ENCODE measurements at regions not wholly inside any gene's neighbourhood (a gene's known extent, or its start where the extent isn't known, plus 50 kb on each side); places are given as distances from the start of the nearest gene placed in this dataset.
"Not testable (repeated sequence)": the region's sequence is repeated elsewhere in the genome, so short reads cannot be mapped to it uniquely, and the experiment has no call there.

- H3K27me3 ChIP-seq (ENCODE audit: insufficient read depth, poor library complexity, severe bottlenecking): peaks cover 7% of the 10 kb centered on the region
- no peak overlapping the region for H3K4me3 ChIP-seq (replicated peaks; ENCODE audit: insufficient read depth, low read length)
- no peak overlapping the region for H3K27ac ChIP-seq (replicated peaks)
- no peak for DNase-seq (ENCODE audit: low read depth in 1 of 2, low spot score in 1 of 2)
- TF ChIP-seq SPI1 (IDR thresholded peaks at IDR 0.05; ENCODE audit: borderline replicate concordance, low read depth) (no peak), GABPA (IDR thresholded peaks at IDR 0.05; ENCODE audit: low read depth) (no peak), REST (IDR thresholded peaks at IDR 0.05; ENCODE audit: insufficient replicate concordance, low read depth) (no peak), POLR2AphosphoS5 (IDR thresholded peaks at IDR 0.05; ENCODE audit: low read depth) (no peak), CTCF (IDR thresholded peaks at IDR 0.05; ENCODE audit: insufficient read depth, low read length) (no peak)
Observed at GRCh38 chr2:67329951-67330350, 67.2 kb upstream of the ETAA1 start.

- DNase-seq (ENCODE audit: low read depth in 1 of 2, low spot score in 1 of 2); H3K4me3 ChIP-seq (replicated peaks; ENCODE audit: insufficient read depth, low read length); H3K27me3 ChIP-seq (ENCODE audit: insufficient read depth, poor library complexity, severe bottlenecking); H3K27ac ChIP-seq (replicated peaks): not testable (repeated sequence)
Observed at GRCh38 chr2:67331419-67332086, 65.6 kb upstream of the ETAA1 start.

GRCh38 chr2:67337903-67338302 is 59.2 kb upstream of the ETAA1 start:
- Histone ChIP-seq H3K27me3 (ENCODE audit: insufficient read depth, poor library complexity, severe bottlenecking) (no peaks in the 10 kb centered on the region), H3K27ac (replicated peaks) (no peak overlapping the region), H3K4me3 (replicated peaks; ENCODE audit: insufficient read depth, low read length) (no peak overlapping the region)
- TF ChIP-seq POLR2AphosphoS5 (IDR thresholded peaks at IDR 0.05; ENCODE audit: low read depth) (no peak), GABPA (IDR thresholded peaks at IDR 0.05; ENCODE audit: low read depth) (no peak), REST (IDR thresholded peaks at IDR 0.05; ENCODE audit: insufficient replicate concordance, low read depth) (no peak), SPI1 (IDR thresholded peaks at IDR 0.05; ENCODE audit: borderline replicate concordance, low read depth) (no peak), CTCF (IDR thresholded peaks at IDR 0.05; ENCODE audit: insufficient read depth, low read length) (no peak)
- no peak for DNase-seq (ENCODE audit: low read depth in 1 of 2, low spot score in 1 of 2)

GRCh38 chr2:67338601-67339233 is 58.4 kb upstream of the ETAA1 start:
- Histone ChIP-seq H3K27ac (replicated peaks) (no peak overlapping the region), H3K27me3 (ENCODE audit: insufficient read depth, poor library complexity, severe bottlenecking) (no peaks in the 10 kb centered on the region), H3K4me3 (replicated peaks; ENCODE audit: insufficient read depth, low read length) (no peak overlapping the region)
- no peak for DNase-seq (ENCODE audit: low read depth in 1 of 2, low spot score in 1 of 2)
- no peak for TF ChIP-seq REST (IDR thresholded peaks at IDR 0.05; ENCODE audit: insufficient replicate concordance, low read depth)
